K562 (cell line): ENCODE measurements at regions not wholly inside any gene's neighbourhood (a gene's known extent, or its start where the extent isn't known, plus 50 kb on each side); places are given as distances from the start of the nearest gene placed in this dataset.

Source experiments
- ATAC-seq: fragments of 200-7000 bp; cut with Tn5 transposase; 3 replicates; pipeline ENCODE4 v1.9.1; 2020; ENCODE audit warnings: moderate library complexity
- BruUV-seq: library from RNA; stranded (reverse); fragments of 400-500 nt; replicated peaks from 2 replicates; lab custom pipeline; 2021; lab: Mats Ljungman, UMichigan
- CTCF ChIA-PET: fragments of 300-600 bp; formaldehyde crosslinking; extraction: SDS; loops from one replicate; lab custom pipeline; 2021; ENCODE audit warnings: low intra/inter-chr PET ratio; lab: Yijun Ruan, JAX
- POLR2A ChIA-PET: fragments of 300-600, 350-650 bp; sonication (Branson Sonifier 250); formaldehyde crosslinking; extraction: SDS; loops from one replicate; lab custom pipeline; 2021; ENCODE audit warnings: antibody characterized with exemption, inconsistent platforms; lab: Yijun Ruan, JAX
- DNase-seq, 4 experiments: peaks; one replicate each; pipeline versions ENCODE4 v3.0.0 to v3.0.0-alpha.2; 2011 to 2018; ENCODE audit warnings: low spot score in 3 of 4, mixed read lengths in 3 of 4; ENCODE audit errors: extremely low read depth in 1 of 4
- FAIRE-seq: peaks from 2 replicates; lab custom pipeline; 2011; peaks lifted over from hg19 to GRCh38; lab: Jason Lieb, UNC
- H2AFZ ChIP-seq: 2 replicates; pipeline ENCODE4 v1.6.0; 2011; ENCODE audit warnings: low read depth, low read length, control low read depth, inconsistent platforms
- H3K27ac ChIP-seq: fragments of 200-600 bp; 3 replicates; pipeline ENCODE4 v1.8.0; 2011; ENCODE audit warnings: low read depth, mild to moderate bottlenecking, control low read depth, inconsistent platforms, low read length, moderate library complexity, mixed read lengths; ENCODE audit errors: extremely low read depth
- H3K27me3 ChIP-seq, 2 experiments: fragments of 300-600 bp in 1 of 2; 2 replicates in 1 of 2; 3 replicates in 1 of 2; pipeline versions ENCODE4 v1.6.0 to v1.8.0; 2011; ENCODE audit warnings: inconsistent platforms in 2 of 2, low read length in 2 of 2, mild to moderate bottlenecking in 1 of 2, mixed read lengths in 1 of 2, moderate library complexity in 1 of 2; ENCODE audit not compliant: control insufficient read depth in 2 of 2, insufficient read depth in 2 of 2
- H3K36me3 ChIP-seq: fragments of 300-600 bp; 3 replicates; pipeline ENCODE4 v1.8.0; 2011; ENCODE audit warnings: mild to moderate bottlenecking, low read length, inconsistent platforms; ENCODE audit not compliant: control insufficient read depth, insufficient read depth
- H3K4me1 ChIP-seq, 2 experiments: fragments of 200-600 bp in 1 of 2; replicated peaks in 1 of 2; 2 replicates in 1 of 2; 3 replicates in 1 of 2; pipeline versions ENCODE4 v1.5.1 to v1.8.0; 2011; ENCODE audit warnings: inconsistent platforms in 2 of 2, low read length in 2 of 2, mild to moderate bottlenecking in 1 of 2, mixed read lengths in 1 of 2, moderate library complexity in 1 of 2; ENCODE audit not compliant: control insufficient read depth in 2 of 2, insufficient read depth in 2 of 2
- H3K4me2 ChIP-seq: 2 replicates; pipeline ENCODE4 v1.6.1; 2011; ENCODE audit warnings: low read length, control low read depth, inconsistent platforms, mixed read lengths; ENCODE audit not compliant: insufficient read depth
- H3K4me3 ChIP-seq: fragments of 200-600 bp; sonication (generic), shearing (Covaris generic); 2 replicates; pipeline ENCODE4 v1.5.1; 2016; ENCODE audit warnings: control low read depth, inconsistent platforms
- H3K79me2 ChIP-seq: fragments of 200-600 bp; 3 replicates; pipeline ENCODE4 v1.8.0; 2011; ENCODE audit warnings: low read length, inconsistent platforms; ENCODE audit not compliant: control insufficient read depth, insufficient read depth
- H3K9ac ChIP-seq, 2 experiments: 2 replicates each; pipeline versions ENCODE4 v1.6.0 to v1.6.1; 2011; ENCODE audit warnings: low read depth in 2 of 2, low read length in 2 of 2, control low read depth in 1 of 2, inconsistent platforms in 1 of 2, mild to moderate bottlenecking in 1 of 2, mixed read lengths in 1 of 2; ENCODE audit not compliant: insufficient read depth in 1 of 2
- H3K9me1 ChIP-seq: one replicate; pipeline ENCODE4 v1.6.0; 2011; ENCODE audit warnings: inconsistent platforms, mild to moderate bottlenecking, low read length, moderate library complexity; ENCODE audit not compliant: control insufficient read depth, insufficient read depth
- H3K9me3 ChIP-seq: replicated peaks from 2 replicates; pipeline ENCODE4 v1.5.1; 2011; ENCODE audit warnings: low read depth, low read length, inconsistent platforms; ENCODE audit not compliant: control insufficient read depth, insufficient read depth
- H4K20me1 ChIP-seq: replicated peaks from 2 replicates; pipeline ENCODE4 v1.6.1; 2011; ENCODE audit warnings: low read length, inconsistent platforms, mixed read lengths; ENCODE audit not compliant: control insufficient read depth, insufficient read depth
- DACH1 ChIP-seq: fragments of 450-650 bp; IDR thresholded peaks from 2 replicates; pipeline ENCODE4 v1.6.1; 2018; ENCODE audit not compliant: partially characterized antibody
- HMG20B ChIP-seq: fragments of 250-450 bp; sonication (Bioruptor Pico); IDR thresholded peaks from 2 replicates; pipeline ENCODE4 v1.5.0; 2021; ENCODE audit warnings: mild to moderate bottlenecking
- MEIS2 ChIP-seq: fragments of 450-650 bp; IDR thresholded peaks from 2 replicates; pipeline ENCODE4 v1.6.1; 2014; ENCODE audit warnings: mild to moderate bottlenecking; ENCODE audit not compliant: partially characterized antibody
- MTA1 ChIP-seq: fragments of 450-650 bp; IDR thresholded peaks from 2 replicates; pipeline ENCODE4 v1.6.1; 2017; ENCODE audit warnings: borderline replicate concordance
- NRF1 ChIP-seq, 2 experiments: fragments of 450-650 bp; IDR thresholded peaks in 1 of 2; conservative IDR thresholded peaks in 1 of 2; 2 replicates each; pipeline ENCODE4 v1.6.1; 2014; ENCODE audit warnings: mild to moderate bottlenecking in 2 of 2
- SIN3B ChIP-seq: fragments of 450-650 bp; IDR thresholded peaks from 2 replicates; pipeline ENCODE4 v1.6.1; 2017; ENCODE audit warnings: low read depth, mild to moderate bottlenecking, moderate library complexity
- SNRNP70 ChIP-seq: fragments of 200-400 bp; formaldehyde crosslinking; optimal IDR thresholded peaks from 2 replicates; pipeline ENCODE3; 2017; ENCODE audit warnings: low read depth, low read length
- TSC22D4 ChIP-seq: fragments of 450-650 bp; IDR thresholded peaks from 2 replicates; pipeline ENCODE4 v1.6.1; 2016; ENCODE audit warnings: missing genetic modification characterization, missing biosample characterization, control low read depth
- ZBTB12 ChIP-seq: fragments of 250-450 bp; sonication (Bioruptor Pico); IDR thresholded peaks from 2 replicates; pipeline ENCODE4 v1.4.0; 2020
- ZNF133 ChIP-seq: fragments of 250-450 bp; sonication (Bioruptor Pico); IDR thresholded peaks from 2 replicates; pipeline ENCODE4 v1.4.0; 2020; ENCODE audit warnings: mild to moderate bottlenecking
- ZNF668 ChIP-seq: fragments of 250-450 bp; sonication (Bioruptor Pico); IDR thresholded peaks from 2 replicates; pipeline ENCODE4 v1.8.0; 2022; ENCODE audit warnings: mild to moderate bottlenecking, inconsistent platforms
- ZNF79 ChIP-seq: fragments of 250-450 bp; sonication (Bioruptor Pico); IDR thresholded peaks from 2 replicates; pipeline ENCODE4 v1.4.0; 2020; ENCODE audit warnings: low read depth, mild to moderate bottlenecking, moderate library complexity
- ZNF830 ChIP-seq: fragments of 250-450 bp; sonication (Bioruptor Pico); IDR thresholded peaks from 2 replicates; pipeline ENCODE4 v1.5.0; 2021; ENCODE audit warnings: mild to moderate bottlenecking
- WGBS: fragments of 100-300 bp; shearing (Covaris generic); methylation state at CpG from one replicate; pipeline ENCODE4 v1.1.6; 2016; ENCODE audit warnings: low coverage, mixed read lengths; ENCODE audit not compliant: insufficient coverage; ENCODE audit errors: missing lambda C conversion rate; 5-methylcytosine and 5-hydroxymethylcytosine counted together
- in situ Hi-C: fragments of 300-500 bp; cut with MboI; formaldehyde crosslinking; loops from 4 replicates; pipeline ENCODE4 v1.15.0; 2018; ENCODE audit warnings: inconsistent platforms, mixed read lengths
- intact Hi-C: fragments of 100-400 bp; cut with micrococcal nuclease; formaldehyde crosslinking; loops from 2 replicates; pipeline ENCODE4 v1.14.2; 2022
- TF ChIP-seq, protein P1 (sequence below): fragments of 450-650 bp; IDR thresholded peaks from 2 replicates; pipeline ENCODE4 v1.6.1; 2016; ENCODE audit warnings: antibody characterized with exemption
- TF ChIP-seq, protein P2 (sequence below): fragments of 450-650 bp; IDR thresholded peaks from 2 replicates; pipeline ENCODE4 v1.6.1; 2017; ENCODE audit warnings: mild to moderate bottlenecking, moderate library complexity

GRCh38 chr11:42841556-42841955 is 470.2 kb upstream of the API5 start:
- Histone ChIP-seq H3K4me1 (no peaks in the 10 kb centered on the region), H3K4me2 (no peak overlapping the region), H2AFZ (no peak overlapping the region), H3K4me3 (no peak overlapping the region), H3K9me3 (no peaks in the 10 kb centered on the region), H3K36me3 (no peaks in the 10 kb centered on the region), H3K9me1 (no peaks in the 10 kb centered on the region), H3K9ac (no peak overlapping the region), H4K20me1 (no peaks in the 10 kb centered on the region), H3K27me3 (no peaks in the 10 kb centered on the region), H3K27ac (no peak overlapping the region), H3K79me2 (no peaks in the 10 kb centered on the region)
- CTCF ChIA-PET = no interaction called here
- DNase-seq (no peak), ATAC-seq (no peak), FAIRE-seq (no peak)
- 2% methylated on average over 5 of the region's 5 CpGs for WGBS
- no TSS peak for BruUV-seq
- no peak for TF ChIP-seq MTA1
- no peak for TF ChIP-seq TSC22D4
- TF ChIP-seq ZNF133 (CRISPR knock-in tag) = no peak
- no peak for TF ChIP-seq ZNF830
- no peak for TF ChIP-seq ZNF668
- in situ Hi-C loops (no loop called here), intact Hi-C loops (no loop called here)
- POLR2A ChIA-PET = no interaction called here

- ChIA-PET POLR2A (no interaction called here), CTCF (no interaction called here)
- no peak overlapping the region for H3K27ac ChIP-seq
- DNase-seq = no peak
- H3K4me3 ChIP-seq = no peak overlapping the region
- no peak overlapping the region for H2AFZ ChIP-seq
- no peaks in the 10 kb centered on the region for H4K20me1 ChIP-seq
- H3K9me3 ChIP-seq = no peaks in the 10 kb centered on the region; the same call in 1 of the 2 replicates
- H3K9me1 ChIP-seq = no peaks in the 10 kb centered on the region
- no peak for FAIRE-seq
- in situ Hi-C loops = no loop called here
- intact Hi-C loops = no loop called here
- H3K4me1 ChIP-seq = no peaks in the 10 kb centered on the region
- BruUV-seq = no TSS peak
- no peaks in the 10 kb centered on the region for H3K79me2 ChIP-seq
- H3K36me3 ChIP-seq = no peaks in the 10 kb centered on the region
- no peak for ATAC-seq
- 0% methylated on average over 2 of the region's 2 CpGs for WGBS
- no peak overlapping the region for H3K9ac ChIP-seq
- no peak overlapping the region for H3K4me2 ChIP-seq
- no peaks in the 10 kb centered on the region for H3K27me3 ChIP-seq
- TF ChIP-seq MEIS2 = no peak
- TF ChIP-seq, protein P1, sequence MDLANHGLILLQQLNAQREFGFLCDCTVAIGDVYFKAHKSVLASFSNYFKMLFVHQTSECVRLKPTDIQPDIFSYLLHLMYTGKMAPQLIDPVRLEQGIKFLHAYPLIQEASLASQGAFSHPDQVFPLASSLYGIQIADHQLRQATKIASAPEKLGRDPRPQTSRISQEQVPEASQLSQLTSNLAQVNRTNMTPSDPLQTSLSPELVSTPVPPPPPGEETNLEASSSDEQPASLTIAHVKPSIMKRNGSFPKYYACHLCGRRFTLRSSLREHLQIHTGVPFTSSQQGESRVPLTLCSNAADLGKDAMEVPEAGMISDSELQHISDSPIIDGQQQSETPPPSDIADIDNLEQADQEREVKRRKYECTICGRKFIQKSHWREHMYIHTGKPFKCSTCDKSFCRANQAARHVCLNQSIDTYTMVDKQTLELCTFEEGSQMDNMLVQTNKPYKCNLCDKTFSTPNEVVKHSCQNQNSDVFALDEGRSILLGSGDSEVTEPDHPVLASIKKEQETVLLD = no peak
- no peak for TF ChIP-seq ZBTB12 (CRISPR knock-in tag)
- no peak for TF ChIP-seq HMG20B (CRISPR knock-in tag)
- no peak for TF ChIP-seq DACH1
- no peak for TF ChIP-seq SIN3B
- TF ChIP-seq NRF1 (conservative IDR thresholded peaks at IDR 0.05 in 1 of 2, IDR thresholded peaks at IDR 0.05 in 1 of 2) = no peak
- no peak for TF ChIP-seq ZNF79 (CRISPR knock-in tag)
- TF ChIP-seq SNRNP70 = no peak
- TF ChIP-seq, protein P2, sequence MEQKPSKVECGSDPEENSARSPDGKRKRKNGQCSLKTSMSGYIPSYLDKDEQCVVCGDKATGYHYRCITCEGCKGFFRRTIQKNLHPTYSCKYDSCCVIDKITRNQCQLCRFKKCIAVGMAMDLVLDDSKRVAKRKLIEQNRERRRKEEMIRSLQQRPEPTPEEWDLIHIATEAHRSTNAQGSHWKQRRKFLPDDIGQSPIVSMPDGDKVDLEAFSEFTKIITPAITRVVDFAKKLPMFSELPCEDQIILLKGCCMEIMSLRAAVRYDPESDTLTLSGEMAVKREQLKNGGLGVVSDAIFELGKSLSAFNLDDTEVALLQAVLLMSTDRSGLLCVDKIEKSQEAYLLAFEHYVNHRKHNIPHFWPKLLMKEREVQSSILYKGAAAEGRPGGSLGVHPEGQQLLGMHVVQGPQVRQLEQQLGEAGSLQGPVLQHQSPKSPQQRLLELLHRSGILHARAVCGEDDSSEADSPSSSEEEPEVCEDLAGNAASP = no peak
Measured at GRCh38 chr11:42849362-42849761, 462.4 kb upstream of the API5 start.
